CD4-positive, alpha-beta T cell treated with Interleukin-4 for 1 hour (primary cell): ENCODE measurements at regions not wholly inside any gene's neighbourhood (a gene's known extent, or its start where the extent isn't known, plus 50 kb on each side); places are given as distances from the start of the nearest gene placed in this dataset.
"Not testable (repeated sequence)": the region's sequence is repeated elsewhere in the genome, so short reads cannot be mapped to it uniquely, and the experiment has no call there.

Experiments used
- DNase-seq, 2 donors: peaks; one replicate each; pipeline ENCODE4 v3.0.0-alpha.2; 2020 to 2022

GRCh38 chr5:1998716-1999317 is 116.1 kb upstream of the IRX4 start:
- no peak for DNase-seq

GRCh38 chr5:1998348-1998669 is 115.6 kb upstream of the IRX4 start:
- DNase-seq: no peak

GRCh38 chr5:1997640-1998347 is 115.1 kb upstream of the IRX4 start:
- no peak for DNase-seq

- no peak for DNase-seq
These were observed 112.8 kb upstream of the IRX4 start for GRCh38 chr5:1995491-1995890.

GRCh38 chr5:1987471-1987870 is 104.7 kb upstream of the IRX4 start:
- DNase-seq: no peak

GRCh38 chr5:1985781-1986180 is 103.1 kb upstream of the IRX4 start:
- DNase-seq: no peak

GRCh38 chr5:1983919-1984695 is 101.4 kb upstream of the IRX4 start:
- DNase-seq: no peak

- no peak for DNase-seq
These were observed 100.7 kb upstream of the IRX4 start for GRCh38 chr5:1983401-1983800.

GRCh38 chr5:1982561-1982960 is 99.8 kb upstream of the IRX4 start:
- DNase-seq: not testable (repeated sequence)

- DNase-seq: no peak
These were observed 93.4 kb upstream of the IRX4 start for GRCh38 chr5:1975898-1976765.

GRCh38 chr5:1975406-1975715 is 92.6 kb upstream of the IRX4 start:
- no peak for DNase-seq

GRCh38 chr5:1974501-1975405 is 92.0 kb upstream of the IRX4 start:
- DNase-seq: no peak

- no peak for DNase-seq
These were observed 91.4 kb upstream of the IRX4 start for GRCh38 chr5:1974081-1974480.

GRCh38 chr5:1973391-1974013 is 90.8 kb upstream of the IRX4 start:
- DNase-seq: no peak

- no peak for DNase-seq
These were observed 89.2 kb upstream of the IRX4 start for GRCh38 chr5:1971944-1972343.

- DNase-seq: no peak
These were observed 85.0 kb upstream of the IRX4 start for GRCh38 chr5:1967736-1968135.

GRCh38 chr5:1966461-1966860 is 83.7 kb upstream of the IRX4 start:
- DNase-seq: no peak

GRCh38 chr5:1965925-1966324 is 83.2 kb upstream of the IRX4 start:
- no peak for DNase-seq

GRCh38 chr5:1963941-1964451 is 81.3 kb upstream of the IRX4 start:
- no peak for DNase-seq

- no peak for DNase-seq
These were observed 80.6 kb upstream of the IRX4 start for GRCh38 chr5:1963358-1963757.

GRCh38 chr5:1962619-1963355 is 80.1 kb upstream of the IRX4 start:
- DNase-seq: no peak
